Dermis blood vessel endothelial cell (primary cell): ENCODE measurements at regions not wholly inside any gene's neighbourhood (a gene's known extent, or its start where the extent isn't known, plus 50 kb on each side); places are given as distances from the start of the nearest gene placed in this dataset.

Experiments
- DNase-seq: peaks from one replicate; pipeline ENCODE4 v3.0.0; 2010

DNA sequence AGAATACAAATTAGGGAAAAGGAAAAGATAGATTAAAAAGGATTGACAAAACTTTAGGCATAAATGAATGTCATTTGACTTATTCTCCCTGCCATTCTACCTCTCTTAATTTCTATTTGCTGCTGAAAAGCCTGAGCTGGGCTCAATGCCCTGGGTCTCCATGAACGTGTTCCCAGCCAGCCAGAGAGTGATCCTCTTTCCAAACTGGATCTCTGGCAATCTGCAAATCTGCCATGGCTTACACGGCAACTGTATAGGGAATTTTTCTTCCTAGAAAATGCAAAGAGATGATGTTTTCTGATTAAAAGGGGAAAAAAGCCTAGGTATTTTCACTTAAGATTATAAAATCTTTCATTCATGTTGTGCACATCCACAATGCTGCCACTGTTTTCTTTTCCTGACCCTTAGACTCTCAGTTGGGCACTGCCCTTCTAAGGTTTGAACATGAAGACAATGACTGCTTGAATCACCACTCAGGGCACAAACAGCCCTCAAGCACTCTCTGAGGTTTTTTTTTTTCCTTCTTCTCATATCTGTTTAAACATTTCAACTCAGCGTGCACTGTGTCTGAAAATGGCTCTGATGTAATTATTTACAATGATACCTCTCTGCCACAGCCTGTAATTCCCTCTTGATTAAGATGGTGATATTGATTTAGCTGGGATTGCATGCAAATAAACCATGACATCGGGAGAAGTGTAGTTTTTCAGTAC lies 60.3 kb downstream of the DACT1 start:
- no peak for DNase-seq

DNA sequence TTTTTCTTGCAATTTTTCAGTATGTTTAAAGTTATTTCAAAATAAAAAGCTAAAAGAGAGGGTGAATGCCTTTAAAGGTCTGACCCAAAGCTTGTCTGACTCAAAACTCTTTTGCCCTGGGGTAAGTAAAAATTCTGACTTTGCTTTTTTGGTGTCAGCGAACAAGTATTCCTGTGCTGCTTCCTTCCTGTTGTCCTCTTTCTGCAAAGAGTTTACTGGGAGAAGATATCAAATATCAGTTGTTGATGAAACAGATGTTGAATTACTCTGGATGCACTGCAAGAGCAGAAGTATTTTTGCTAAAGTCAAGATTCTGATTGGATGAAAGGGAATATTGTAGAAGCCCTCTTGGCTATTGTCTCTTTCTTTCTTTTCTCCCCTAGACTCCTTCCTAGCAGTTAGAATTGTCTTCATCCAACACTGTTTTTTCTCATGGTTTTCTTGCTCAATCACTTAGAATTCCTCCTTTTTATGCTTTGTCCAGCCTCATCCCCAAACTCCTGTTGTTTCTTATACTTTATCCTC lies 62.0 kb downstream of the DACT1 start:
- DNase-seq, result no peak

DNA sequence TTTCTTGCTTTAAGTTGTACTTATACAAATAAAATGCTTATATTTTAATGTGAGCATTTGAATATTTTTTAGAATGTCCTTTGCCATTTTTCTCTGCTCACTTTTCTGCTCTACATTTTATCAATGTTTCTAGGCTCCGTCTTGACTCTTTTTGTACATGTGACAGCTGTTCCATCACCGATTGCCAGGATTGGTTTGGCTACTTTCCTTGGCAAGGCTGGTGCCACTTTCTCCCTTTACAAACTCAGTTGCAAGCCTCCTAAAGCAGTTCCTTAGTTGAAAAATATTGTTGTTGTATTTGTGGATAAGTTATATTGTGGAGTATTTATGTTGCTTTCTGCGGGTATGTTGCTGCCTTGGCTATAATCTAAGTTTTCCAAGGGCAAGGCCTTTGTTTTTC lies 63.4 kb downstream of the DACT1 start:
- DNase-seq, result no peak

DNA sequence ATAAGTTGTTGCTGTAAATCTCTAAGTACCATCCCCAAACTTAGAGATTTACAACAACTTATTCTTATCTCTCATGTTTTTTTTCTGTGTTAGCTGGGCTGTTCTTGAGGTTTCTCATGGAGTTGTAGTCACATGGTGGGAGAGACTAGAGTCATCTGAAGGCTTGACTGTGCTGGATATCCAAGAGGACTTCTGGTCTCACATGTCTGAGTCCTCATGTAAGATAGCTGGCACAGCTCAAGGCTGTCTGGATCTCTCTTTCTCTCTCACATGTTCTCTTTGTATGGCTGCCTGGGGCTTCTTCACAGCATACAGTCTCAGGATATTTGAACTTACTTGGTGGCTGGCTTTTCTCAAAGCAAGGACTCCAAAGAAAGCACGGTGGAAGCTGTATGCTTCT lies 63.8 kb downstream of the DACT1 start:
- no peak for DNase-seq

DNA sequence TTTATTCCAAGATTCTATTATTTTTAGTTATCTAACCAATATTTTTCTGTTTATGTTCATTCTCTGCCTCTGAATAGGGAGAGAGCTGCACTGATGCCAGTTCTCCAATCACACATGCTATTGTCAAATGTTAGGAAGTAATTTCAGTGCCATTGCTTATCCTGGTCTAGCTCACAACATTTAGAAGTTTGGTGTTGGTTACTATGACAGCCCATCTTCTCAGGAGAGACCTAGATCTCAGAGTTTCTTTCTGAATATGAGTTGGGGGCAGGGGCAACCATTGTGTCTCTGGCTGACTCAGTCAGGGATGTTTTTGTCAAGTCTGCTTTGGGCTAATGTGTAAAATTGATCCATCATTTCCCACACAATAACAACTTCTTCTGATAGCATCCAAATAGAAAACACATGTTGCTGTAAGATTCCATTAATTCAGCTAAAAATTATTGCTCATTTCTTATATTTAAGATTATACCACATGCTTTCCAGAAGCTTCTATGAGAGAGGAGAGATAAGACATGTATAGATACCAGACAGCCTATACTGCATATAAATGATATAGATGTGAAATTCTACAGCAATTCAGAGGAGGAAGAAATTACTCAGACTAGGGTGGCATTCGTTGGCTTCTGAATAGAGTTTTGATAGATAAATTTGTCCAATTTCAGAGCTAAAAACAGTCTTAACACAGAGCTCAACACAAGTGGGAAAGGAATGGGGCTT lies 64.8 kb downstream of the DACT1 start:
- DNase-seq, result no peak

DNA sequence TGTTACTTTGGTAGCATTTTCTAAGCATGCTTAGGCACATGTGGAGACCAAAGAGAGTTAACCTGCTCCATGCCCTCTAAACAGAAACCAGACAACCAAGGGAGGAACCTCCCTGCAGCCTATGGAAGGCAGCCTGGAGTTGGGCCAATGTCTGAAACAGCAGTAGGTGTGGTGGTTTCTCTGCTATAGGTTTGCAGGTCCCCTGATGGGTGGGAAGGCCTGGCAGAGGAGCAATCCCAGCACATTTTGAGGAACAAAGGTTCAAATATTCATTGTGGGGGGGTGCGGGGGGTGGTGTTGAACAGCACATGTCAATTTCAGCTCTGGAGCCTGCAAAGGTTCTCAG lies 65.4 kb downstream of the DACT1 start:
- DNase-seq, result no peak

DNA sequence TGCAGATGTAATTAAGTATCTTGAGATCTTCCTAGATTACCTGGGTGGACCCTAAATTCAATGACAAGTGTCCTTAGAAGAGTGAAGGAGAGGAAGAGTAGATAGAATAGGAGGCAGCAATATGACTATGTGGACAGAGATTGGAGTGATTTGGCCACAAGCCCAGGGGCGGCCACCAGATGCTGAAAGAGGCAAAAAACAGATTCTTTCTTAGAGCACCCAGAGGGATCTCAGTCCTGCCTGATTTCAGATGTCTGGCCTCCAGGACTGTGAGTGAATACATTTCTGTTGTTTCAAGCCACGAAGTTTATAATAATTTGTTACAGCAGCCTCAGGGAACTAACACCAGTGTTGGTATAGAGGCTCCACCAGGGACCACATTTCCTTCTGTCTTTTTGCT lies 67.3 kb downstream of the DACT1 start:
- no peak for DNase-seq

DNA sequence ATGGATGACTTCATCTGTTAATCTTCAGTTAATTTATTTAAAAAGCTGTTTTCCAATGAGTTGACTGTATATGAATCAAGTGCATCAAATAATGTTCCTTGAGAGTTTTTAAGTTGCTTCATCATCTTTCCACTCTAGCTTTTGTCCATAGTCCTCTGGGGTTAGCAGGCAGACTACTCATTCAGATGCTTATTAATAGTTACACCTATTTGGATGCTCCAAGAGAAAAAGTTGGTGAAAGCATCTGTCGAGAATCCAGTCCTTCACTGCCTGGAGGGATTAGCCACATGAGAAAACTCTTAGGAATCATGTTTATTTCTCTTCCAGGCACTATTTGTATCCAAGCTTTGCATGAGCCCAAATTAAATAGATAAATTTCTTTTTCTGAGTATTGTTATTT lies 70.2 kb downstream of the DACT1 start:
- DNase-seq, result no peak

DNA sequence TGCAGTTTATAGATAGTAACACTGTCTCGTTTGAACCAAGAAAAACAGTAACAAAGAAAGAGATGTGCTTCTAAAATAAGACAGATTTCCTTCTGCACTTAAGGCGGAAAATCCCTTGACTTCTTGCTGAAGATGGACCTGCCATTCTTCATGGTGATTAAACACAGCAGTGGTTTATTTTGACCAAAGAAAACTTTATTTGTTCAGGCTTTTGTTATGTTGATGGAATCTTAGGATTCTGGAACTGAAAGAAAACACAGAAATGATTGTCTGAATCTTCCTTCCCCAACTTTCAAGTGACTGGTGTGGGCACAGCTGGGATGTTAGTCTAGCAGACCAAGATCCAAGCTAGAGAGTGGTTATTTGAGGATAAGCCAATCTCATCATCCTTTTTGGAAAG lies 72.2 kb downstream of the DACT1 start:
- DNase-seq, result no peak

DNA sequence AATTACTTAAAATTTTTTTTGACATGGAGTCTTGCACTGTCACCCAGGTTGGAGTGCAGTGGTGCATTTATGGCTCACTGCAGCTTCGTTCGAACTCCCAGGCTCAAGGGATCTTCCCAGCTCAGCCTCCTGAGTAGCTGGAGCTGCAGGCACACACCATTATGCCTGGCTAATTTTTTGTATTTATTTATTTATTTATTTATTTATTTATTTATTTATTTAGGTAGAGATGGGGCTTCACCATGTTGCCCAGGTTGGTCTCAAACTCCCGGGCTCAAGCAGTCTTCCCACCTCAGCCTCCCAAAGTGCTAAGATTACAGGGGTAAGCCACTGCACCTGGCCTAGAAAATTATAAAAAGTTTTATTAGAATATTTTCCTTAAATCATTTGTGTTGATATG lies 73.6 kb downstream of the DACT1 start:
- no peak for DNase-seq

DNA sequence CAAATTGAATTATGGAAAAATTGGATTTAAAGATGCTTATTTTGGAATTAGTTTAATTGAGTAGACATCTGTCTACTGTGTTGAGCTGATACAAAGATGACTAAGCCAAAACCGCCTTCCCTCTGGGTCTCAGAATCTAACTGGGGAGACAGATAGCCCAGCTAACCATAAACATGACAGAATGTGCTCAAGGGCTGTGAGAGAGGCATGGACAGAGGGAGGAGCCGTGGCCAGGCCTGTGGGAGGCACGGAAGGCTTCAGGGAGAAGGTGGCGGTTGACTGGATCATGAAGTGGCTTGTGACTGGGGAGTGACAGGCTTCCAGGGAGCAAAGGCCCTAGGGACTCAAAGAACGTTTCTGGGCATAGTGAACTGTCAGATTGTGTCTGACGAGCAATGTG lies 74.6 kb downstream of the DACT1 start:
- no peak for DNase-seq

DNA sequence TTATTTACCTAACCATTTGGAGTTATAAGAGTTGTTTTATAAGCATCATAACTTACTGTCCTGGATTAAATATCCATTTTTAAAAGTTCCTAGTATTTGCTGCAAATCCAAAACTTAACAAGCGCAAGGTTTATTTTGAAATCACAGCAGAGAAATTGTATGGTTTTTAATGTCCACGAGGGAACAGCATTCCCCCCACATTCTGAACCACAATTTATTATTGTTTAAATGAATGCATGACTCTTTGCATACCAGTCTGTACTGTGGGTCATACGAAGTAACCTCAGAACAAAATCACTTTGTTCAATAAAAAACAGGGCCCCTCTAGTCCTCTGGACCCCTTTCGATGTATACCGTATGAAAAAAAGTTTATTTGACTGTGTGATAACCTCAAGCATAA lies 75.9 kb downstream of the DACT1 start:
- no peak for DNase-seq

DNA sequence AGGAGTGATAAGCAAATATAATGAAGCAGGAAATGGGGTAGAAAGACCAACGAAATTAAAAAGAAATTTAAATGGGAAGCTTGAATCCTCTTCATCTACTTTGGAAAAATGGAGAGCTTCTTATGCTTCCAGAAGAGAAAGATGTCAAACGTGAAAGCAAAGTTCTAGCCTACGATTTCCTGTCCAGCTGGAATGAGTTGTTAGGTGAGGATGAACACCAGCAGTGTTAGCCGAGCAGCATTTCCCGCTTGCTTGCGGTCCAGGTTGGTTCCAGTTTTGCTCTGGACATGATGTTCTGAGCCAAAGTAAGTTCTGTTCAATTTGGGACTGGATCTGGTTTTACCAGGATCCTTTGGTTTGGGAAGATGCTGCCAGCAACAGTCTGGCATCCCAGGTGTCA lies 78.9 kb downstream of the DACT1 start:
- DNase-seq, result no peak

DNA sequence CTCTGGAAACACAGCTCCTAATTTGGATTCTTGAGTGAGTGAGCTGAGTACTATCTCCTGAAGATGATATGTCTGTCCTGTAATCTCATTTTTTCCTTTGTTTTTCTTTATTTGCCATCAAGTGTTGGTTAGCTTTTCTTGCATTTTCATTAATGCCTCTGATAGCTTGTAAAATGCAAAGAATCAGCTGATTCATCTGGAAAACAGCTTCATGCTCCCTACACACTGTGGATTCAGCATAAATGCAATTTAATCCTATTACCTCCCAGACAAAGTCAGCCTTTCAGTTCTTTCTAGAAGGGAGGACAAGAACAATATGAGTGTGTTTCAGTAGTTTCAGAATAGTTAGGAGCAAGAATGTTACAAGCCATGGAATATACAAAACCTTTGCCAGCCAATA lies 79.4 kb downstream of the DACT1 start:
- DNase-seq, result no peak

DNA sequence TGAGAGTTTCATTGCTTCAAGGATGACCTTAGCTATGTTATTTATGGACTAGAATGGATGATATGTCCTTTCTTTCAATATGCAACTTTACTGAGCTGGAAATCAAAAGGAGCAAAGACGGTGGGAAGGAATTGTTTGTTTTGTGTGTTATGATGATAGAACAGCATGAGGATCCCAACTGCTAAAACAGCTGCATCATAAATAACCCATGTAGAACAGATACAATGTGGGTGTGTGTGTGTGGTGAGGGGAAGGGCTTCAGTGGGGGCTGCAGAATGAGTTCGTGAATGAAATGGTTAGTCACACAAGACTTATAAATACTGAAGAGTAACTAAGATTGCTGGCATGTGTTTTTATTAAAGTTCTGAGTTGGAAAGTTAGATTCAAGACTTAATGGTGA lies 80.1 kb downstream of the DACT1 start:
- DNase-seq, result no peak

DNA sequence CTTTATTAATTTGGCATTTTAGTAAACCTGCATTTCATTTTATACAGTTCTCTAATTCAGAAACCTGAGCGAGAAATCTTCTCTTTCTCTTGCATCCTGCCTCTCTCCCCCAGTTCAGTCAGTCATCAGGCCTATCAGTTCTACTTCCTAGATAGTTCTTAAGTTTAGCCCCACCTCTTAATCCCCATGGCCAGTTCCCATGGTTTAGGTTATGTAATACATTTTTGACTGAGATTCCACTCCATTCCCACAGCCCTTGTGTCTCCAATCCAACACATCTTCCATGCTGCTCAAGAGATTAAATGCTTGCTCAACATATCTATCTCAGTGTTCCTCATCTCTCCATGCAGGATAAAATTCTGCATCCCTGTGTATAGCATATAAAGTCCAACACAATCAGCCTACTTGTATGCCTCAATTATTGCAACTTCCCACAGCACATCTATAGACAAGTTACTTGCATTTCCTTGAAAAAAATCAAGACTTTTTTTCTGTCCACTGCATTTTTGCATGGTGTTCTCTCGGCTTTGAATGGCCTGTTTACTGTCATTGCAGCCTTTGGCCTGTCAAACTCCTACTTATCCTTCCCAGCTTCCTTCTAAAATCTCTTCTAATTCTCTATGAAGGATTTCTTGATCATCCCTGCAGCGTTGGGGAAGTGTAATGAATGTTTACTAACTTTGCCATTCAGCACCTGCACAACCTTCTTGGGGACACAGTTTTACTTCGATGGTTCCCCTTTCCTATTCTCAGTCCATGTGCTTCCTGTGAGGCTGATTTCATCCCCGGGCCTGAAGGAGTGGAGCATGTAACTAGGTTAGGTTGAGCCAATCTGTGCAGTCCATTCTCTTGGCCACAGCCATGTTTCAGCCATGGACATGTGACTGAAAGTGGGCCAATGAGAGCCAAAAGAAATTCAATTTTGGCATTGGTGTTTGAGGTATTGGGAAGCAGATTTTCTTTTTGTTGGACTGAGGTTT lies 80.8 kb downstream of the DACT1 start:
- DNase-seq, result no peak

DNA sequence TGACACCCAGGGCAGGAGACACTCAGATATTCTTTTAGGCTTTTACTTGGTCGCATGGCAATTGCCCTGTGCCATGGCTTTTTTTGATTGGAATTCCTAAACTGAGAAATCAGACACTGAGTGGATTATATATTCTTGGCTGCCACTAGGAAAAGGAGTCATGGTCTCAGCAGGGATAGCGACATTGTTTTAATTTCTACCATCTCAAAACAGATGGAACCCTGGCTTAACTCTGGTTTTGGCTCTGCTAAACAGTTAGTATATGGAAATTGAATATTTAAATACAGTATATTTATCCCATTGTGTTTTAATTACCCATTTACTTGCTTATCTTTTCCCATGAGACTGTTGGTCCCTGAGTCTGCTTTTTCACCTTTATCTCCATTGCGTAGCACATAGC lies 84.0 kb downstream of the DACT1 start:
- no peak for DNase-seq

DNA sequence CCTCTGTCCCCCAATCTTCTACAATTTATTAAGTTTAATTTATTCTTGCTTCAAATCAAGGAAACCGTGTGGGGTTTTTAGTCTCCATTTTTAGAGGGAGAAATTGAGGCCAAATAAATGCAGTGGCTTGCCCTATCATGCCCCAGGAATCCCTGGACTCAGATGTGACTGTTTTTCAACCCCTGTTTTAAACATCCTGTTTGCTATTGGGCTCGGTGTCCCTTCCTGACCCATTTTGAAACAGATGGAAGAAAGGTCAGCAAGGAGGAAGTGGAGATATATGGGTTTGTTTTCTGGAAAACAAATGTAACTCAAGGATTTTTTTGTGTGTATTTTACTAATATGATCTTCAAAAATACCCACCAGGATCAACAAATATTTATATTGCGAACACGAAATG lies 84.7 kb downstream of the DACT1 start:
- no peak for DNase-seq

DNA sequence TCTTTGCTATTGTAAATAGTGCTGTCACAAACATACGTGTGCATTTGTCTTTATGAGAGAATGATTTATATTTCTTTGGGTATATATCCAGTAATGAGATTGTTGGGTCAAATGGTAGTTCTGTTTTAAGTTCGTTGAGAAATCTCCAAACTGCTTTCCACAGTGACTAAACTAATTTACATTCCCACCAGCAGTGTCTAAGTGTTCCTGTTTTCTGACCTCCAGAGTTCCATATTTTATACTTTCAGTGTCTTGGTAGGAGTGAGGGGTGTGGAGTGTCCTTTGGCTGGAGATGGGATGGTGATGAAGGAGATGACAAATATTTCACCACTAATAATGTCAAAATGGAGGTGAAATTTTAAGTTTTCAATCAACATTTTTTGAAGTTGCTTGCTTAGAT lies 86.4 kb downstream of the DACT1 start:
- DNase-seq, result no peak

DNA sequence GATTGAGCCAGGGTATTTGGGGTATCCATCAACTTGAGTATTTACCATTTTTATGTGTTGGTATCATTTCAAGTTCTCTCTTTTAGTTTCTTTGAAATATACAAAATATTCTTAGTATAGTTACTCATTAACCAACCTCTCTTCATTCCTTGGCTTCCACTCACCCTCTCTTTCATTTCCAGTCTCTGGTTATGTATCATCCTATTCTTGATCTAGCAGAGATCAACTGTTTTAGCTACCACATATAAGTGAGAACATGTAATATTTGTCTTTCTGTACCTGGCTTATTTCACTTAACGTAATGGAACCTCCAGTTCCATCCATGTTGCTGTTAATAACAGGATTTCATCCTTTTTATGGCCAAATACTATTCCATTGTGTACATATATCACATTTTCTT lies 86.9 kb downstream of the DACT1 start:
- DNase-seq, result no peak

DNA sequence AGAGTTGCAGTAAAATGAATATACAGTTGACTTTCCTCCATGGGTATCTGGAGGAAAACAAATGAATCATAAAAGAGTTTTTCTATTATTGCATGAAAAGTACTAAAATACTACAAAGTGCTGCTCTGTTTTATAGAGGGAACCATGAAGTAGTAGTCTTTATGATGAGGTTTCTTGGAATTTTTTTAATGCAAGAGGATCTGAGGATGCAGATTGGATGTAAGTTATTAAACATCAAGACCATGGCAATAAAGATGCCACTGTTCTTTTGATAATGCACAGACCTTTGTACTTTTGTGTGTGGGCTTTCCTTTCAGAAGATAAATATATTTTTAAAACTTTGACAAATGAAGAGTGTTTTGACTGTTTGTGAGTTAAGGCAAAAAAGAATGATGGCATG lies 87.5 kb downstream of the DACT1 start:
- DNase-seq, result no peak

DNA sequence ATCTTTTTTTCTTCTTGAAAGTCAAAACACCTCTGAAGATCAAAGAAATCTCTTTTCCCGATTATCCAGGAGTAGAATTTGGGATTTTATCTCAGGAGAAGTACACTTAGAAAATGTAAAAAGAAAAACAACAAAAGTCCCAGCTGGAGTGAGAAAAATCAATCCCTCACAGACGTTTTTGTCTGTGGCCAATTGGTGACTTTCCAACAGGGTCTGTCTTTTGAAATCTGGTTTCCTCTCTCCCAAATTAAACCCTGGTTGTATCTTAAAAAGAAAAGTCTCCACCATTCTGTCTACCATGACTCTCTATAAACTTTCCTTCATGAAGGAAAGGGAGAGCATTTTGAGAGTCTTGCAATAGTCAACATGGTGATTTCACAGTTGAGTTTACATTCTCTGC lies 88.1 kb downstream of the DACT1 start:
- DNase-seq, result no peak

DNA sequence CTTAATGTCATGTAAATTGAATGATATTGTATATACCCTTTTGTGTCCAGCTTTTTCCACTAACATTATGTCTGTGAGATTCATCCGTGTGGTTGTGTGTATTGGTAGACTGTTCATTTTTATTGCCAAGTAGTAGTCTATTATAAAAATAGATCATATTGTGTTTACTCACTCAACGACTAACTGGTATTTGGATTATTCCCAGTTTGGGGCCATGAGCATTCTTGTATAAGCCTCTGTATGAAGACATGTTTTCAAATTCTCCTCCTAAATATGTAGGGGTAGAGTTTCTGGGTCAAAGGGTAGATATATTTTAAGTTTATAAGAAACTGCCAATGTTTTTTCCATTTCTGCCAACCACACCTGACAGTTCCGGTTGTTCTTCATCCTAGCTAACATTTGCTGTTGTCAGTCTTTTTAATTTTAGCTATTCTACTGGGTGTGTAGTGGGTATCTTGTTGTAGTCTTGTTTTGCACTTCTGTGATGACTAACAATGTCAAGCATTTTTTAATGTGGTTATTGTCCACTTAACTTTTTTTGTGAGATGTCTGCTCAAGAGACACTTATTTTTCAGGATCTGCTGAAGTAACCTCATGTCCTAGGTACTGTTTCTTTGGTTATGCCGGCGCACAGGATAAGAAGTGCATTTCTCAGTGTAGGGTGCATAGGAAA lies 93.2 kb downstream of the DACT1 start:
- DNase-seq, result no peak
